Testis (tissue), 2 donors: ENCODE measurements at regions not wholly inside any gene's neighbourhood (a gene's known extent, or its start where the extent isn't known, plus 50 kb on each side); places are given as distances from the start of the nearest gene placed in this dataset.

ENCODE experiments used
- CTCF ChIP-seq, 3 experiments: fragments of 450-650 bp in 2 of 3; fragments of 200-600 bp in 1 of 3; sonication (generic) in 1 of 3; IDR thresholded peaks; one replicate each; pipeline ENCODE4 v1.5.1; 2016 to 2019; ENCODE audit warnings: antibody characterized with exemption in 3 of 3, mild to moderate bottlenecking in 2 of 3, moderate library complexity in 1 of 3
- POLR2A ChIP-seq: fragments of 450-650 bp; IDR thresholded peaks from one replicate; pipeline ENCODE4 v1.6.1; 2017; ENCODE audit warnings: antibody characterized with exemption, mild to moderate bottlenecking, moderate library complexity

- TF ChIP-seq POLR2A (no peak), CTCF (IDR thresholded peaks at IDR 0.05) (no peak)
These were observed 61.0 kb downstream of the OR5AK2 start for GRCh38 chr11:57049749-57050148.
